Type B pancreatic cell (in vitro differentiated cells): ENCODE measurements at regions not wholly inside any gene's neighbourhood (a gene's known extent, or its start where the extent isn't known, plus 50 kb on each side); places are given as distances from the start of the nearest gene placed in this dataset.

Experiments
- DNase-seq: peaks from one replicate; pipeline ENCODE4 v3.0.0; 2021; ENCODE audit warnings: mixed read lengths; ENCODE audit not compliant: unreplicated experiment; ENCODE audit errors: extremely low spot score
- H3K27ac Mint-ChIP-seq: 2 replicates; pipeline ENCODE4 v1.8.0; 2021; ENCODE audit warnings: mild to moderate bottlenecking, mixed read lengths
- H3K27me3 Mint-ChIP-seq: 2 replicates; pipeline ENCODE4 v1.8.0; 2021; ENCODE audit warnings: mixed read lengths
- H3K36me3 Mint-ChIP-seq: 2 replicates; pipeline ENCODE4 v1.8.0; 2021; ENCODE audit warnings: mixed read lengths
- H3K4me1 Mint-ChIP-seq: one replicate; pipeline ENCODE4 v1.8.0; 2021; ENCODE audit warnings: mixed read lengths; ENCODE audit not compliant: unreplicated experiment
- H3K4me3 Mint-ChIP-seq: 2 replicates; pipeline ENCODE4 v1.8.0; 2021; ENCODE audit warnings: mild to moderate bottlenecking, mixed read lengths
- H3K9me3 Mint-ChIP-seq: 2 replicates; pipeline ENCODE4 v1.8.0; 2021; ENCODE audit warnings: mixed read lengths
- CTCF ChIP-seq: fragments of 200-600 bp; sonication (generic); conservative IDR thresholded peaks from 2 replicates; pipeline ENCODE4 v1.5.0; 2021; ENCODE audit warnings: antibody characterized with exemption, mild to moderate bottlenecking

GRCh38 chr6:166050559-166050958, 117.1 kb downstream of the TBXT start:
- no peaks in the 10 kb centered on the region for H3K36me3 Mint-ChIP-seq
- H3K9me3 Mint-ChIP-seq, result peaks cover 21% of the 10 kb centered on the region
- no peak for TF ChIP-seq CTCF
- DNase-seq, result no peak
- no peak overlapping the region for H3K27ac Mint-ChIP-seq
- peaks cover 2% of the 10 kb centered on the region for H3K27me3 Mint-ChIP-seq
- no peak overlapping the region for H3K4me3 Mint-ChIP-seq
- H3K4me1 Mint-ChIP-seq, result no peaks in the 10 kb centered on the region

GRCh38 chr6:166046982-166047381, 120.7 kb downstream of the TBXT start:
- Mint-ChIP-seq H3K27ac (no peak overlapping the region), H3K4me3 (no peak overlapping the region), H3K4me1 (no peaks in the 10 kb centered on the region), H3K9me3 (peaks cover 9% of the 10 kb centered on the region), H3K36me3 (no peaks in the 10 kb centered on the region), H3K27me3 (peaks cover 2% of the 10 kb centered on the region)
- no peak for TF ChIP-seq CTCF
- DNase-seq, result no peak

- H3K36me3 Mint-ChIP-seq, result no peaks in the 10 kb centered on the region
- H3K4me3 Mint-ChIP-seq, result no peak overlapping the region
- DNase-seq, result no peak
- peaks cover 6% of the 10 kb centered on the region for H3K9me3 Mint-ChIP-seq
- H3K27me3 Mint-ChIP-seq, result no peaks in the 10 kb centered on the region
- no peak for TF ChIP-seq CTCF
- H3K4me1 Mint-ChIP-seq, result no peaks in the 10 kb centered on the region
- H3K27ac Mint-ChIP-seq, result no peak overlapping the region
Observed at GRCh38 chr6:166046226-166046625, 121.4 kb downstream of the TBXT start.

GRCh38 chr6:166045860-166046200, 121.8 kb downstream of the TBXT start:
- no peak for TF ChIP-seq CTCF
- no peak overlapping the region for H3K4me3 Mint-ChIP-seq
- no peaks in the 10 kb centered on the region for H3K36me3 Mint-ChIP-seq
- no peaks in the 10 kb centered on the region for H3K4me1 Mint-ChIP-seq
- no peaks in the 10 kb centered on the region for H3K27me3 Mint-ChIP-seq
- H3K27ac Mint-ChIP-seq, result no peak overlapping the region
- peaks cover 6% of the 10 kb centered on the region for H3K9me3 Mint-ChIP-seq
- DNase-seq, result no peak

- Mint-ChIP-seq H3K36me3 (no peaks in the 10 kb centered on the region), H3K27ac (no peak overlapping the region), H3K4me3 (no peak overlapping the region), H3K9me3 (peaks cover 6% of the 10 kb centered on the region), H3K4me1 (no peaks in the 10 kb centered on the region), H3K27me3 (no peaks in the 10 kb centered on the region)
- DNase-seq, result no peak
- TF ChIP-seq CTCF, result no peak
Observed at GRCh38 chr6:166045173-166045859, 122.3 kb downstream of the TBXT start.

- Mint-ChIP-seq H3K4me1 (no peaks in the 10 kb centered on the region), H3K9me3 (peaks cover 6% of the 10 kb centered on the region), H3K27ac (no peak overlapping the region), H3K36me3 (no peaks in the 10 kb centered on the region), H3K27me3 (no peaks in the 10 kb centered on the region), H3K4me3 (no peak overlapping the region)
- no peak for DNase-seq
- no peak for TF ChIP-seq CTCF
Observed at GRCh38 chr6:166041277-166041676, 126.4 kb downstream of the TBXT start.
